RPMI7951 (cell line): ENCODE measurements at regions not wholly inside any gene's neighbourhood (a gene's known extent, or its start where the extent isn't known, plus 50 kb on each side); places are given as distances from the start of the nearest gene placed in this dataset.
"Not testable (repeated sequence)": the region's sequence is repeated elsewhere in the genome, so short reads cannot be mapped to it uniquely, and the experiment has no call there.

ENCODE experiments used
- DNase-seq: peaks from one replicate; pipeline ENCODE4 v3.0.0-alpha.2; 2012; ENCODE audit warnings: low read depth

GRCh38 chr4:101670370-101670769 lies 120.2 kb upstream of the BANK1 start:
- DNase-seq, result no peak

DNA sequence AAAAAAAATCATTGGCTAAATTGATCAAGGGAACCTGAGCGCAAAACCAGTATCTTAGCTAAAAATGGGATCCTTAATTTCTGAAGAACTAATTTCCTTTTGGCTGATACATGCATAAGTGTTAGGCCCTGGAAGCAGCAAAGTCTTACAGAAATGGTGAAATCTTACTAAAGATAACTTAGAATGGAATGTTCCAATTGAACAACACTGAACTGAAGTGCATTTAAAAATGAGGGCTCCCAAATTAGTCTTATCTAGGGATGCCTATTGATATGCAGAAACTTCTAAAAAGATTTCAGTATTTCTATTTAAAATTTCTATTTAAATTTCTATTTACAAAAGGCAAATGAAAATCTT lies 120.7 kb upstream of the BANK1 start:
- no peak for DNase-seq

DNA sequence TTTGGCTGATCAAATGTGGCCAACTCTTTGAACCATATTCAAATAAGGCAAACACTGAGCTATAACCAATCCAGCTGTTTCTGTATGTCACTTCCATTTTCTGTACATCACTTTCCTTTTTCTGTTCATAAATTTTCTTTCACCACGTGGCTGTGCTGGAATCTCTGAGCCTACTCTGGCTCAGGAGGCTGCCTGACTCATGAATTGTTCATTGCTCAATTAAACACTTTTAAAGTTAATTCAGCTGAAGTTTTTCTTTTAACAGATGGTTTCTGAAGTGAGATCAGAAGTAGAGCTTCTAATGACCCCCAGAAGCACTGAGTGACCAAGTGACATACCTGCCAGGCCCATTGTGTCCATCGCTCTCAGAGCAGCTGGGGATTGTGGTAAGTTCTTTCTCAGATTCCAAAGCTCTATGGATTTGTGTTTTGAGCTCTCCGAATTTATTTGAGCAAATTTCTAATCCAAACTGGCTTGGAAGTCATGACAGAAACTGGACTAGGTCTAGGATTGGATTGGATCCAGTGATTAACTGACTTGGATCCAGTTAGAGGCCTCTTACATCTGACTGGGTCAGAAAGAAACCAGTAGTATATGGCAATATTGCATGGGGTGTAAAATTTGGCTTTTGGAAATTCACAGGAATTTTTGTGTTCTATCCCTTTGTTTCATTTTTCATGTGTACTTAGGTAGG lies 121.2 kb upstream of the BANK1 start:
- no peak for DNase-seq

- peak; percentile 46 for DNase-seq
Measured at GRCh38 chr4:101667348-101667747, 123.2 kb upstream of the BANK1 start.

DNA sequence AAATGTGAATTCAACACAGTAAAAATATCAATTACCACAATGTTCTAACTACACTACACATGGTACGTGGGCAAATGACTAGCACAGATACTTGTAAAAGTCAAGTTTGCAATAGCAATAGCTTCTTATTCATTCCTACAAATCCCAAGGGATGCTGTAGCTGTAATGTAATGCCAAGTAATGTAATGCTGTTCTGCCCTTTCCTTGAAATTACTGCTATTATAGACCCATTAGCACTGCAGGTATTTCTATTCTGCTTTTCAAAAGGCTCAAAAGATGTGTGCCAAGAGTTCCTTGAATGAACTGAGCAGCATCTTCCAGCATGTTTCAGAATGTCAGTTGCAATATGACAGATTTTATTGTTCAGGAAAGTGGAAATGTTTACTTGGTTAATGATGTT lies 129.9 kb upstream of the BANK1 start:
- DNase-seq, result no peak

DNA sequence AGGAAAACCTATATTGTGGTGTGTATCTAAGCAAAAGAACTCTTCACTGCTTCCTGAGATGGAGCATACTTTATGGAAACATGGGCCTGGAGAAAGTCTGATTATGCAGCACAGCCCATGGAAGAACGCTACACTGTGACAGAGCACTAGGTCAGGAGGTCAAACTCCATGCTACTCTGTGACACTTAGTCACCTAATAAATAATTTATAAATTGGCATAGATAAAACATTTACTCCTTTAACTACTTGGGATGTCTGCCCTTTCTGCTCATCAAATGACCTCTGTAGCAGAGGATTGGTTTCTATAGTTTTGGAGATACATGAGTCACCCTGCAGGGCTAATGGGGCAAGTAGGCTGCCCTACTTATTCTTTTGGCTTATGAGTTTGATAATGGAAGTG lies 134.7 kb upstream of the BANK1 start:
- no peak for DNase-seq

DNA sequence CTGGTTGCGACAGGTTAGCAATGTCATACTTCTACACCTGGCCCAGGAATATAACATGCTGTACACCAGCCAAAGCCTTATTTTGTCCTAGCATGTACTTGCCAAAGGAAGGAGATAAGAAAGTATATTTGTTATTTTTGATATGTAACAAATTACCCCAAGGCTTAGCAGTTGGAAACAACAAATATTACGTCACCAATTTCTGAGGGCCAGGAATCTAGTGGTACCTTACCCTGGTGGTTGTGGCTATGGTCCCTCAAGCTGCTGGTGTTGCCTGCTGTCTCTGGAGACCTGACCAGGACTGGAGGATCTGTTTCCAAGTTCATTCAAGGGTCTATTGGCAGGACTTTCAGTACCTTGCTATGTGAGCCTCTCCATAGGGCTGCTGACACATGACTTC lies 135.5 kb upstream of the BANK1 start:
- no peak for DNase-seq

- no peak for DNase-seq
Measured at GRCh38 chr4:101651778-101652177, 138.8 kb upstream of the BANK1 start.

- DNase-seq, result no peak
Measured at GRCh38 chr4:101649790-101650515, 140.6 kb upstream of the BANK1 start.

DNA sequence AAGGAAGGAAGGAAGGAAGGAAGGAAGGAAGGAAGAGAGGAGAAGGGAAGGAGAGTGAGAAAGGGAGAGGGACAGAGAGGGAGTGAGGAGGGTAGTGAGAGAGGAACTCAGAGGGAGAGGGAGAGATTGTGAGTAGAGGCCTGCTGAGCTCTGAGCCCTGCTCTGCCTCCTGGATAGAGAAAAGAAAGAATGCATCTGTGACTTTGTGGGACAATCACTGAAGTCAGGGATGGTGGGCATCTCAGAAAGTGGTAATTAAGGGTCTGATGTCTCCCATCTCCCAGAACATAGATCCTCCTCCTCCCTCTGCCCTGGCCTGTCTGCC lies 142.9 kb upstream of the BANK1 start:
- DNase-seq, result no peak

GRCh38 chr4:101644516-101644915 lies 146.0 kb upstream of the BANK1 start:
- no peak for DNase-seq

- DNase-seq, result peak; percentile 10
Measured at GRCh38 chr4:101643186-101643837, 147.2 kb upstream of the BANK1 start.

GRCh38 chr4:101632766-101633165 lies 157.8 kb upstream of the BANK1 start:
- not testable (repeated sequence) for DNase-seq

DNA sequence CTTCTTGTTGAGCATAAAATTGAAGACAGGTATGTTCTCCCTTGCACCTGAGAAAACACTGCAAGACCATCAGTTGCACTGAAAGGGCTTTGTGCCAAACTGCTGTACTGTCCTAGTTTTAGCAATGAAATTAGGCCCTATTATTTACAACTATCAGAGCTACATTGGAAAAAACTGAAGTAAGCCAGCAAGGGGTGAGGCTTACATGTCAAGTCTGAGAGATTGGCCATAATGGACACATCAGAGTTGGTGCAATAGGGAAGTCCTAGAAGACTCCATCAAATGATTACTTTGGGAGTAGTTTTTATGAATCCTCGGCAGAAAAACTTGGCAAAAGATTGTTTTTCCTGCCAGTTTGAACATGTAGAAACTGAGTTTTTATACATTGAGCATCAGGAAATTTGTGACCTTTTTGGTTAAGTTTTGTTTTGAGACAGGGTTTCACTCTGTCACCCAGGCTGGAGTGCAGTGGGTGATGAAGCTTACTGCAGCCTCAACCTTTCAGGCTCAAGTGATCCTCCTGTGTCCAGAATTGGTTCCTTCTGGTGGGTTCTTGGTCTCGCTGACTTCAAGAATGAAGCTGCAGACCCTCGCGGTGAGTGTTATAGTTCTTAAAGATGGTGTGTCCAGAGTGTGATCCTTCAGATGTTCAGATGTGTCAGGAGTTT lies 160.1 kb upstream of the BANK1 start:
- no peak for DNase-seq

- peak; percentile 73 for DNase-seq
Measured at GRCh38 chr4:101621120-101621519, 169.4 kb upstream of the BANK1 start.

- DNase-seq, result no peak
Measured at GRCh38 chr4:101615652-101616051, 174.9 kb upstream of the BANK1 start.

- DNase-seq, result not testable (repeated sequence)
Measured at GRCh38 chr4:101606989-101607388, 183.5 kb upstream of the BANK1 start.

GRCh38 chr4:101604976-101605375 lies 185.6 kb upstream of the BANK1 start:
- DNase-seq, result peak; percentile 23

GRCh38 chr4:101600287-101600686 lies 190.2 kb upstream of the BANK1 start:
- DNase-seq, result no peak

DNA sequence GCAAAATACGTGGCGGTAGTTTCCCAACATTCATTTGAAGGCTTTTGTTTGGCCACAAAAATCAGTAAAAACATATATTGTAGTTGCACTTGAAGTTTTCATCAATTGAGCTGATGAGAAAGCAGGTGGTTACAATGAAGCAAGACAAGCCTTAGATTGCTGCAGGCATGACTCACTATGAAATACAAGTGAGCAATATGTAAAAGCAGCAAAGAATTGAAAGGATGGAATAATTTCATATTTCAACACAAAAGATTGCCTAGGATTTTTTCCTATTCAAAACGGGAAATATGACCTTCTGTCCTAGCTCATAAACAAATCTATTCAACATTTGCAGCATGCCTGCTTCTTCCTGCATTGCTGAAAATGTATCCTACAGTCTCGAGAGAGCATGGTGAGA lies 190.9 kb upstream of the BANK1 start:
- DNase-seq, result no peak

DNA sequence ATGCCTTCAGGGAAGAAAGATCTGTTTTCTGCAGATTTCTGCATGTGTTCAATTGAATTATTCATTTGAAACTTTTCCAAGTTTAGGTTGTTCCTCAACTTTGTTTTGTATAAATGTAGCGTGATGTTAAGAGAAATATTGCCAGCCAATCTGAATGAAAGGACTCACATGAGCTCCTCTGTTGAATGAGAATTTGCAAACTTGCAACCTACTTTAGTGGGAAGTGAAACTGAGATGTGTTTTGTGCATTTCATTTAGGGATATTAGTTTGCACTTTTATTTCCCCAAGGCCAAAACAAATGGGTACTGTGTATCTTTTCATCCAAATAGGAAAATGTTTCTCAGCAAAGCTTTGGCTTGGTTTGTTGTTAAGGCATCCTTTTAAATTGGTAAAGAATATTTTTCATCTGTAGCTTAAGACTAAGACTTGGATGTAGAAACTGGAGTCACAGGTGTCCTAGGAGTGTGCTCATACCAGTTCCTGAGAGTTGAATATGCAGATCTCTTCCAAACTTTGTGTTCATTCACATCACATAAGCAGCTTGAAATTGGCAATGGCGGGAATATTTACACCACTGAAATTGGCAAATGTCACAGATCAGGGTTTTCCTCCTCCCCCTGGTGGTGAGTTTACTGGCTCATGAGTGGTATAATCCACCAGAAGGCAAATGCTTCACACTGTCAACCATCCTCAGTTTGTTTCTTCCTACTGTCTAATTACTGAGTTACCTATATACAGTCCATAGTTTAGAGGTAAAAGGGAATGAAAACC lies 193.6 kb upstream of the BANK1 start:
- DNase-seq, result peak; percentile 2

- DNase-seq, result no peak
Measured at GRCh38 chr4:101594588-101594987, 195.9 kb upstream of the BANK1 start.
